HG03097 (cell line): ENCODE measurements at regions not wholly inside any gene's neighbourhood (a gene's known extent, or its start where the extent isn't known, plus 50 kb on each side); places are given as distances from the start of the nearest gene placed in this dataset.

Source experiments
- ATAC-seq: cut with Tn5 transposase; IDR thresholded peaks from one replicate; pipeline ENCODE4 v1.9.1; 2021; ENCODE audit not compliant: unreplicated experiment, low FRiP score

GRCh38 chr5:9864791-9865190 is 234.6 kb upstream of the TAS2R1 start:
- no peak for ATAC-seq

- no peak for ATAC-seq
Observed at GRCh38 chr5:9863486-9863885, 233.3 kb upstream of the TAS2R1 start.

GRCh38 chr5:9861666-9862256 is 231.6 kb upstream of the TAS2R1 start:
- no peak for ATAC-seq

- no peak for ATAC-seq
Observed at GRCh38 chr5:9859808-9860207, 229.7 kb upstream of the TAS2R1 start.

GRCh38 chr5:9858043-9858442 is 227.9 kb upstream of the TAS2R1 start:
- no peak for ATAC-seq

- no peak for ATAC-seq
Observed at GRCh38 chr5:9853309-9853708, 223.2 kb upstream of the TAS2R1 start.

- ATAC-seq, result no peak
Observed at GRCh38 chr5:9852671-9853070, 222.5 kb upstream of the TAS2R1 start.

GRCh38 chr5:9851458-9851857 is 221.3 kb upstream of the TAS2R1 start:
- ATAC-seq, result no peak

- no peak for ATAC-seq
Observed at GRCh38 chr5:9850456-9850855, 220.3 kb upstream of the TAS2R1 start.

GRCh38 chr5:9847631-9848030 is 217.5 kb upstream of the TAS2R1 start:
- no peak for ATAC-seq

GRCh38 chr5:9845185-9845584 is 215.0 kb upstream of the TAS2R1 start:
- ATAC-seq, result no peak

GRCh38 chr5:9841516-9842170 is 211.5 kb upstream of the TAS2R1 start:
- ATAC-seq, result no peak

- no peak for ATAC-seq
Observed at GRCh38 chr5:9838916-9839315, 208.8 kb upstream of the TAS2R1 start.

GRCh38 chr5:9834871-9835770 is 205.0 kb upstream of the TAS2R1 start:
- ATAC-seq, result no peak

- no peak for ATAC-seq
Observed at GRCh38 chr5:9833871-9834270, 203.7 kb upstream of the TAS2R1 start.

GRCh38 chr5:9832921-9833320 is 202.8 kb upstream of the TAS2R1 start:
- no peak for ATAC-seq

- no peak for ATAC-seq
Observed at GRCh38 chr5:9831823-9832222, 201.7 kb upstream of the TAS2R1 start.

GRCh38 chr5:9830184-9830583 is 200.0 kb upstream of the TAS2R1 start:
- no peak for ATAC-seq

GRCh38 chr5:9829621-9830020 is 199.5 kb upstream of the TAS2R1 start:
- ATAC-seq, result no peak

- no peak for ATAC-seq
Observed at GRCh38 chr5:9820691-9821449, 190.7 kb upstream of the TAS2R1 start.

GRCh38 chr5:9818340-9818845 is 188.2 kb upstream of the TAS2R1 start:
- no peak for ATAC-seq
